ENCODE measurements at regions not wholly inside any gene's neighbourhood (a gene's known extent, or its start where the extent isn't known, plus 50 kb on each side); places are given as distances from the start of the nearest gene placed in this dataset.

DNA sequence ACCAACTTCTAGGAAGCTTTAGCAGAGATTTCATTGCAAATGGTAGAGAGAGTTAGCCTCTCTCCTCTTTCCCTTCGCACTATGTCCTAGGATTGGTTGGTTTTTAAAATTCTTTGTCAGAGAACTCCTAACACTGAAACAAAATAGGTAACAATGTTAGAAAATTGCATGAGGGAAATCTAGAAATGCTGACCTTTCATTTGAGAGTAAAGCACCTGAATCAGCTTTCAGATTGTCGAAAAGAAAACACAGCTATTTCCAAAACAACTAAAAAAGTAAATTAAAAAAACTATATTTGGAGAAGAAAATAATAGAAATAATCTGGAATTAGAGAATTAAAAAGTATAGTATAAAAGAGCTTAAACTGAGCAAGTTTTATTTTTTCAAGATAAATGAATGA lies 108.1 kb upstream of the GK2 start:
- no peak overlapping the region for H3K4me3 ChIP-seq (ENCODE audit: low read depth, low read length)
- TF ChIP-seq, protein P1, sequence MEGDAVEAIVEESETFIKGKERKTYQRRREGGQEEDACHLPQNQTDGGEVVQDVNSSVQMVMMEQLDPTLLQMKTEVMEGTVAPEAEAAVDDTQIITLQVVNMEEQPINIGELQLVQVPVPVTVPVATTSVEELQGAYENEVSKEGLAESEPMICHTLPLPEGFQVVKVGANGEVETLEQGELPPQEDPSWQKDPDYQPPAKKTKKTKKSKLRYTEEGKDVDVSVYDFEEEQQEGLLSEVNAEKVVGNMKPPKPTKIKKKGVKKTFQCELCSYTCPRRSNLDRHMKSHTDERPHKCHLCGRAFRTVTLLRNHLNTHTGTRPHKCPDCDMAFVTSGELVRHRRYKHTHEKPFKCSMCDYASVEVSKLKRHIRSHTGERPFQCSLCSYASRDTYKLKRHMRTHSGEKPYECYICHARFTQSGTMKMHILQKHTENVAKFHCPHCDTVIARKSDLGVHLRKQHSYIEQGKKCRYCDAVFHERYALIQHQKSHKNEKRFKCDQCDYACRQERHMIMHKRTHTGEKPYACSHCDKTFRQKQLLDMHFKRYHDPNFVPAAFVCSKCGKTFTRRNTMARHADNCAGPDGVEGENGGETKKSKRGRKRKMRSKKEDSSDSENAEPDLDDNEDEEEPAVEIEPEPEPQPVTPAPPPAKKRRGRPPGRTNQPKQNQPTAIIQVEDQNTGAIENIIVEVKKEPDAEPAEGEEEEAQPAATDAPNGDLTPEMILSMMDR (IDR thresholded peaks at IDR 0.05; ENCODE audit: low read depth, low read length), result no peak
- in situ Hi-C loops (cut with HindIII; ENCODE audit: low sequenced_read_pairs), result no loop called here
- DNase-seq (ENCODE audit: low read depth, low spot score), result no peak

DNA sequence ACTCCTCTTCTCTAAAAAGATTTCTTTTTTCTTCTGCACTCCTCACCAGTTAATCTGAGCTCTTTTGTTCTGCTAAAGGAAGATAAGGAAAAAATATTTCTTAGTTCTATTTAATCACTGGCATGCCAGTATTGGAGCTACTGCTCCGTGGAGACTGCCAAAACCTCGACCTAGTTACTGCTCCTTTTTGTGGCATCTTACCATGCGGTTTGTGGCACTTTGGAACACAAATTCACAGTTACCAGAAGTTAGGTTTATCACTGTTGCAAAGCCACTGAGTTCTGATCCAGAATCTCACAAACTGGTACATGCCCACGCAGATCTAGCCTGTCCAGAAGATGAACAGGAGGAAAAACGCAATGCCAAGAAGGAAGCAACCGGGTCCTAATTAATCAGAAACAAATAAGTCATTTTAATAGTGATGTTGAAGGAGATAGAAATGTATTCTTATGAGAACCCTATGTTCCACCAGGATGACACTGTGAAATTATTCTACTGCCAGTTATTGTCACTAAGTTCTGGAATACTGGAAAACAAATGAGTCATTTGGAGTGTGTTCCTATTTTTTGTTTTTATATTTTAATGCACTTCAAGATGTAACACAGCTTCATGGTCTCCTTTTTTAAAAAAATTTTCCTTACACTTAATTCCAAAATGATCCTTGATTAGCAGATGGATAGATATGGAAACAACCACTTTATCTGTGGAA lies 106.7 kb upstream of the GK2 start:
- TF ChIP-seq, protein P1 (IDR thresholded peaks at IDR 0.05; ENCODE audit: low read depth, low read length), result no peak
- DNase-seq (ENCODE audit: low read depth, low spot score), result no peak
- in situ Hi-C loops (cut with HindIII; ENCODE audit: low sequenced_read_pairs), result no loop called here
- no peak overlapping the region for H3K4me3 ChIP-seq (ENCODE audit: low read depth, low read length)

DNA sequence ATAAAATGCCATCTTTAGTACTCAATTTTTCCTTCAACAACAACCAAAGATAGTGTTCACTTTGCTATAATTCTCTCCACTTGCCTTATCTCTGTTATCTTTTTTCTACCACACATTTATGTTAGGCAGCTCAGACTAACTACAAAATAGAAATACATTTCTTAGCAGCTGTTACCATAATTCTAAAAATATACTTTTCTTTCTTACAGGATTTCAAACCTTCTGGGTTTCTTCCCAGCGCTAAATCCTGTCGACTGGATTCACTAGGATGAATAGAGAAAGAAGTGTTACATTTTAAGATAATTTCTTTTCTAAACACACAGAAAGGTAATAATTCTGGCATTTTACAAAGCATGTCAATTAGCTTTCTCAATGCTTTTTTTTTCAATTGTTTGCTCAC lies 105.5 kb upstream of the GK2 start:
- no peak for DNase-seq (ENCODE audit: low read depth, low spot score)
- no peak overlapping the region for H3K4me3 ChIP-seq (ENCODE audit: low read depth, low read length)
- in situ Hi-C loops (cut with HindIII; ENCODE audit: low sequenced_read_pairs), result no loop called here
- TF ChIP-seq, protein P1 (IDR thresholded peaks at IDR 0.05; ENCODE audit: low read depth, low read length), result no peak

DNA sequence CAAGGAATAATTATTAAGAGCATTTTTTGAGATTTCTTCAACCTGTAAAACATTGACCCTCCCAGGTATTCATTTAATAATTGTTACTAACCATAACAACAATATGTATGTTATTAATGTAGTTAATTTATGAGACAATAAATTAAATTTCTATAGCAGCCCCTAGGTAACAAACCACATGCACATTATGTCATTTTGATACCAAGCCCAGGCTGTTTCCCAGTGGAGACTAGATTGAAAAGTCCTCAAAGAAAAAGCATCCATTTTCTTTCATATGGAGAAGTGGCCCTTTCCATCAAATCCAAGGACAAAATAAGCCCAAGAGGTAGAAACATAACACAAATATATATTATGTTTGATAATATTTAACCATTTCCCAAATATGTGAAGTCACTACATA lies 104.3 kb upstream of the GK2 start:
- TF ChIP-seq, protein P1 (IDR thresholded peaks at IDR 0.05; ENCODE audit: low read depth, low read length), result no peak
- DNase-seq (ENCODE audit: low read depth, low spot score), result no peak
- in situ Hi-C loops (cut with HindIII; ENCODE audit: low sequenced_read_pairs), result no loop called here
- no peak overlapping the region for H3K4me3 ChIP-seq (ENCODE audit: low read depth, low read length)

DNA sequence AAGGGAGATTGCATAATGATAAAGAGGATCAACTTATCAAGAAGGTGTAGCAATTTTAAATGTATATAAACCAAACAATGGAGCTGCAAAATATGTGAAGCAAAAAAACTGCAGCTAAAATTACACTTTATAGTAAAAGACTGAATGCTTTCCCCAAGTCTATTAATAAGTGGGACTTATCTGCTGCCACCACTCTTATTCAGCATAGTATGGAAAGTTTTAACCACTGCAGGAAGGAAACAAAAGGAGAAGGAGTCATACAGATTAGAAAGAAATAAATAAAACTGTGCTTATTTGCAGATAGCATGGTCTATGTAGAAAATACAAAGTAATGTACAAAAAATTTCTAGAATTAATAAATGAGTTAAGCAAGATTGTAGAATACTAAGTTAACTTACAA lies 94.1 kb upstream of the GK2 start:
- TF ChIP-seq, protein P1 (IDR thresholded peaks at IDR 0.05; ENCODE audit: low read depth, low read length), result no peak
- no peak overlapping the region for H3K4me3 ChIP-seq (ENCODE audit: low read depth, low read length)
- no peak for DNase-seq (ENCODE audit: low read depth, low spot score)
- in situ Hi-C loops (cut with HindIII; ENCODE audit: low sequenced_read_pairs), result no loop called here

DNA sequence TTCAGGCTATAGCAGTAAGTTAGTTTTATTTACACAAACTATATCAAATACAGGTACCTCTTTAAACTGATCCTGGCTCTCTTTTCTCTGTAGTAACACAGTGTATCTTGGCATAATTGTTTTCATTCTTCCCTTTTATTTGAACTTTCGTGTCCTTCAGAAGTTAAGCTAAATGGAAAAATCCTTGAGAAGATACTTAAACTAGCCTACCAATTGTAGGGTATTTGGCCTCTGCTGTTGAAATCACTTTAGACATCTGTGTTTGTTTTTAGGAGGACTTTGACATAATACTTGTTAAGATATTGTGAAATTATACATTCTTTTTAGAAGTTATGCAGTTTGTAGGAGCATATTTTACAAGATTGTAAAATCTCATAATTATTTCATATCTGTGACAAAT lies 90.3 kb upstream of the GK2 start:
- in situ Hi-C loops (cut with HindIII; ENCODE audit: low sequenced_read_pairs), result no loop called here
- H3K4me3 ChIP-seq (ENCODE audit: low read depth, low read length), result no peak overlapping the region
- no peak for DNase-seq (ENCODE audit: low read depth, low spot score)
- TF ChIP-seq, protein P1 (IDR thresholded peaks at IDR 0.05; ENCODE audit: low read depth, low read length), result no peak

Data from astrocyte of the spinal cord (primary cell).